ENCODE measurements at regions not wholly inside any gene's neighbourhood (a gene's known extent, or its start where the extent isn't known, plus 50 kb on each side); places are given as distances from the start of the nearest gene placed in this dataset.

GRCh38 chr16:51450376-51450775 lies 299.3 kb upstream of the SALL1 start:
- TF ChIP-seq, protein P1, sequence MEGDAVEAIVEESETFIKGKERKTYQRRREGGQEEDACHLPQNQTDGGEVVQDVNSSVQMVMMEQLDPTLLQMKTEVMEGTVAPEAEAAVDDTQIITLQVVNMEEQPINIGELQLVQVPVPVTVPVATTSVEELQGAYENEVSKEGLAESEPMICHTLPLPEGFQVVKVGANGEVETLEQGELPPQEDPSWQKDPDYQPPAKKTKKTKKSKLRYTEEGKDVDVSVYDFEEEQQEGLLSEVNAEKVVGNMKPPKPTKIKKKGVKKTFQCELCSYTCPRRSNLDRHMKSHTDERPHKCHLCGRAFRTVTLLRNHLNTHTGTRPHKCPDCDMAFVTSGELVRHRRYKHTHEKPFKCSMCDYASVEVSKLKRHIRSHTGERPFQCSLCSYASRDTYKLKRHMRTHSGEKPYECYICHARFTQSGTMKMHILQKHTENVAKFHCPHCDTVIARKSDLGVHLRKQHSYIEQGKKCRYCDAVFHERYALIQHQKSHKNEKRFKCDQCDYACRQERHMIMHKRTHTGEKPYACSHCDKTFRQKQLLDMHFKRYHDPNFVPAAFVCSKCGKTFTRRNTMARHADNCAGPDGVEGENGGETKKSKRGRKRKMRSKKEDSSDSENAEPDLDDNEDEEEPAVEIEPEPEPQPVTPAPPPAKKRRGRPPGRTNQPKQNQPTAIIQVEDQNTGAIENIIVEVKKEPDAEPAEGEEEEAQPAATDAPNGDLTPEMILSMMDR (IDR thresholded peaks at IDR 0.05; ENCODE audit: extremely low read depth in 1 of 2, insufficient read depth in 1 of 2, low read depth in 1 of 2, low read length in 2 of 2) = no peak
- no peak for TF ChIP-seq POLR2AphosphoS5 (IDR thresholded peaks at IDR 0.05; ENCODE audit: insufficient read depth, low read depth, low read length)
- no peak for TF ChIP-seq POLR2A (IDR thresholded peaks at IDR 0.05; ENCODE audit: low read depth, low read length)
- TF ChIP-seq MAX (IDR thresholded peaks at IDR 0.05; ENCODE audit: insufficient read depth, insufficient read length) = no peak
- no peak for TF ChIP-seq MYC (IDR thresholded peaks at IDR 0.05; ENCODE audit: low read depth, low read length)
- no peak for TF ChIP-seq EZH2 (IDR thresholded peaks at IDR 0.05; ENCODE audit: borderline replicate concordance, low read depth, low read length, severe bottlenecking)

All from endothelial cell of umbilical vein (primary cell).